HG02943 (cell line): ENCODE measurements at regions not wholly inside any gene's neighbourhood (a gene's known extent, or its start where the extent isn't known, plus 50 kb on each side); places are given as distances from the start of the nearest gene placed in this dataset.
"Not testable (repeated sequence)": the region's sequence is repeated elsewhere in the genome, so short reads cannot be mapped to it uniquely, and the experiment has no call there.

Experiments
- ATAC-seq: cut with Tn5 transposase; IDR thresholded peaks from one replicate; pipeline ENCODE4 v1.9.1; 2021; ENCODE audit warnings: mild to moderate bottlenecking, low read depth, moderate library complexity; ENCODE audit not compliant: unreplicated experiment

DNA sequence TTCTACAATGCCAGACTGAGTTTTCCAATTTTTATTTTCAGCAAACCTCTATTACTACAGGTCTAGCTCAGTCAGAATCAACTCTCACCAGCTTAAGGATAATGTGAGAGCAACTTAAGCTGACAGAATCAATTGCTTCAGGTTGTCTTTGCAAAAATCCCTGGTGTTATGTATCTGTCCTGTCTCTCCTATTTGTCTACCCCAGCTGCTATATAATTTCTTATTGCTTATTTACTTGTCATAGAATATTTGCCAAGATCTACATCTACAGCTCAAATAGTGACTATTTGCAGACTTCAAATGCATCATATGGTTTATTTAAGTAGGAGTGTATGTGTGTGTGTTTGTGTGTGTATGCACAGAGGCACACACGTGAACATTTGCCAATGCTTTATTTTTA lies 54.1 kb downstream of the FOXG1 start:
- no peak for ATAC-seq

DNA sequence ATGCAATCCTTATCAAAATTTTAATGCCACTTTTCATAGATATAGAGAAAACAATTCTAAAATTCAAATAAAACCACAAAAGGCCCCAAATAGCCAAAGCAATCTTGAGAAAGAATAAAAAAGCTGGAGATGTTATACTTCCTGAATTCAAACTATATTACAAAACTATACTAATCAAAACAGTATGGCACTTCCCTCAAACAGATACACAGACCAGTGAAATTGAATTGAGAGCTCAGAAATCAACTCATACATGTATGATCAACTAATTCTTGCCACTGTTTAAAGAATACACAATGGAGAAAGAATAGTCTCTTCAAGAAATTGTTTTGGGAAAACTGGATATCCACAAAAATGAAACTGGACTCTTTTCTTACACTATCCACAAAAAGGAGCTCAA lies 55.4 kb downstream of the FOXG1 start:
- no peak for ATAC-seq

DNA sequence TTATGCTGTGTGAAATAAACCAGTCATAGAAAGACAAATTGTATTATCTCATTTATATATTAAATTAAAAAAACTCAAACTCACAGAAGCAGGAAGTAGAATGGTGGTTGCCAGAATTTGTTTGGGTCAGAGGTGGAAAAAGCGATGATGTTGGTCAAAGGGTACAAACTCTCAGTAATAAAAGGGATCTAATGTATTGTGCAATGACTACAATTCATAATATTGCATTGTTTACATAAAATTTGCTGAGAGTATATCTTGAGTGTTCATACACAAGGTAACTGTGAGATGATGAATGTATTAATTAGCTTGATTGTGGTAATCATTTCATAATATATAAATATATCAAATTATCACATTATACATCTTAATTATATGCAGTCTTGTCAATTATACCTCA lies 56.7 kb downstream of the FOXG1 start:
- ATAC-seq: no peak

DNA sequence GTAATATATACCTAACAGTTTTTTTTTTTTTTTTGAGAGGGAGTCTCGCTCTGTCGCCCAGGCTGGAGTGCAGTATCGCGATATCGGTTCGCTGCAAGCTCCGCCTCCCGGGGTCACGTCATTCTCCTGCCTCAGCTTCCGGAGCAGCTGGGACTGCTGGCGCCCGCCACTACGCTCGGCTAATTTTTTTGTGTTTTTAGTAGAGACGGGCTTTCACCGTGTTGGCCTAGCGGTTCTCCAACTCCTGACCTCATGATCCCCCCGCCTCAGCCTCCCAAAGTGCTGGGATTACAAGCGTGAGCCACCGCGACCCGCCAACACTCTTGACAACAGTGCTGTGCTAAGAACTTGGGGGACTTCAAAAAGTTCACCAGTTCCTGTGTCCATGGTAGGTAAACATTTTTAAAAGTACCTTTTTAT lies 63.5 kb downstream of the FOXG1 start:
- no peak for ATAC-seq

DNA sequence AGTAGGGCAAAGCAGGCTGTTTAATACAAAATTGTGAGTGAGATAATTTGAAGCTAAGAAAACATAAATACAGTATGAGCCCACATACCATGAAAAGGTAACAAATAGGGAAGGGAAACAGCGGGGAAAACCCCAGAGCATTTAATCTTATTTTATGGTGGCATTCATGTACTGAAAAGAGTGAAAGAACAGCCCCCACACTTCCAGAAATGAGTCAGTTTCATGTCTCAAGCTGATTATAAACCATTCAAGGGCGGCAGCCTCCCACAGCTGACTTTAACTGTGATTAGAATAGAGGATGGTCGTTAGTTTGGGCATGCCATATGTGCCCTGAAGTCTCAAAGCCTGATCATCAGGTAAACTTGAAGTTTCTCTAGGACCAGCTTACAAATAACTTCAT lies 64.5 kb downstream of the FOXG1 start:
- peak; percentile 76 for ATAC-seq

DNA sequence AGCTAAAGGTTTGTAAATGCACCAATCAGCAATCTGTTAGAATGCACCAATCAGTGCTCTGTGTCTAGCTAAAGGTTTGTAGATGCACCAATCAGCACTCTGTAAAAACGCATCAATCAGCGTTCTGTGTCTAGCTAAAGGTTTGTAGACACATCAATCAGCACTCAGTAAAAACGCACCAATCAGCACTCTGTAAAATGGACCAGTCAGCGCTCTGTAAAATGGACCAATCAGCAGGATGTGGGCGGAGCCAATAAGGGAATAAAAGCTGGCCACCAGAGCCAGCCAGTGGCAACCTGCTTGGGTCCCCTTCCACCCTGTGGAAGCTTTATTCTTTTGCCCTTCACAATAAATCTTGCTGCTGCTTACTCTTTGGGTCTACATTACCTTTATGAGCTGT lies 76.0 kb downstream of the FOXG1 start:
- not testable (repeated sequence) for ATAC-seq

DNA sequence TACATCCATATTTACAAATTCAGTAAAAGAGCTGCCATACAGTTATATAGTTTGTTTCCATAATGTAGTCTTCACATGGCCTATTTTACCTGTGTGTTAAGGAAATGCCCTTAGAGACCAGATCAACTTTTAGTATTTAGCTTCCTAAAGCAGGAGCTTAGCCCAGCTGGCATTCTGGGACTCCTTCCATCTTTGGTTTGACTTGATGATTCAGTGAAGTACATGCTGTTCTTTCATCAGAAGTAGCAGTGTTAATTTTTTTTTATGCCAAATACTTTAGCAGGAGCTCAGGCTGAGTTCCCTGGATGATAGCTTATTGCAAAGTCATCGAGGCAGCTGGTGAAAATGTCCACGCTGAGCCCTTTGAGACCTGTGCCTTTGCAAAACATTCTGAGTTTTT lies 101.0 kb downstream of the FOXG1 start:
- no peak for ATAC-seq

DNA sequence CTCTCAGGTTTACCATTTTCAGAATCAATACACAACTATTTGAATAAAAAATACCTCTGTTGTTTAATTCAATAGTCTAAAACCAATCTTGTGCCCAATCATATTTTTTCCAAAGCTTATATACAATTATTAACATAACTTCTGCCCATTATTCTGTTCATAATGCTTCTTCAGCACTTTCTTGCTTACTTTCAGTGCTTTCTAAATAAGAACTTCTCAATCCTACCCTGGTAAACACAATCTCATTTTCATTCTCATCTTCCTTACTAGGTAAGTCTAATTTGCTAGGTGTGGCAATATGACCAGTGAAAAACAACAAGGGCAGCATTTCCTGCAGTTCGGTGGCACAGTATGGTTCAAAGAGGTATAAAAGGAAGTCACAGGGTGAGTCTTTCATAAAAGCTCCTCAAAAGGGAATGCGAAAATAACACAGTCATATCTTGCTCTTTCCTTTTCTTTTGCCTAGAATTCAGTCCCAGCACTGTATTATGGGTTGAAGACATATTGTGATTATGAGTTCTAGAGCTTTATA lies 103.5 kb downstream of the FOXG1 start:
- ATAC-seq: no peak

DNA sequence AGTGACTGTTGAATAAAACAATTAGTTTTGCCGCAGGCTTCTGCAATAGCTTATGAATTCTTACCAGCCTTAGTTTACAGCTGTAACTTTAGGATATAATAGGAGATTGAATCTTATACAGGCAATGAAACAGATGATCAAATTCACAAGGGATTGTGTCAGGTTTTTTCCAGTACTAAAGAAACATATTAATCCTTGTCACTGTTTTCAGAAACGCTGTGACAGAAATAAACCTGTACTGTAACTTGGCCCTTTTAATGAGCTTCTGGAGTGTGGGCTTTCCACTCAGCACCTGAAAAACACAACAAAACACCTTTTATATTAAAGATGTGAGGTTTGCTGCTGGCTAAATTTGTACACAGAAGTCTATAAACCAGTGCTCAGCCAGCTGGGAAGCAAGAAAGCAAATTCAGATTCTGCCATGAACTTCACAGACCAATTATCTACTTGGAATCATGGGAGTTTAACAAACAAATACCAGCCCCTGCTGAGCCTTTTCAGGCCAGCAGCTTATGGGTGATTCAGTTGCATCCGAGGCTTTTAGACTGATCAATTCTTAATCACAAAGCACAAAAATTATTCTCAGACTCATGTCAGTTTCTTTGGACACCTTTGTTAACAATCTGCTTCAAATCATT lies 109.5 kb downstream of the FOXG1 start:
- ATAC-seq: no peak

DNA sequence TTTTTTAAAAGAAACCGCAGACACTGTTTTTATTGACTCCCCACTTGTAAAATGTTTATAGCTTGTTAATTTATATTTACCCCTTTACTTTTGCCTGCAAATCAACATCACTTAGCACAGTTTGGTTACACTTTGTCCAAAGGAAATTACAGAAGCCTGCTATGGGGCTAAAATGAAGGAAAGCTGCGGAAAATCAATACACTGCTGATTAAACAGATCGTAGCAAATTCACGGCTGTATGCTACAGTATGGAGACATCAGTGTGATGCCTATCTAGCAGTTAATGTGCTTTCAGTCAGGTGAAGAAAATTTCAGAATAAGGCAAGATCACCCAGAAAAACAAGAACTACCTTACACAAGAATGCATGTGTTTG lies 110.0 kb downstream of the FOXG1 start:
- ATAC-seq: no peak

DNA sequence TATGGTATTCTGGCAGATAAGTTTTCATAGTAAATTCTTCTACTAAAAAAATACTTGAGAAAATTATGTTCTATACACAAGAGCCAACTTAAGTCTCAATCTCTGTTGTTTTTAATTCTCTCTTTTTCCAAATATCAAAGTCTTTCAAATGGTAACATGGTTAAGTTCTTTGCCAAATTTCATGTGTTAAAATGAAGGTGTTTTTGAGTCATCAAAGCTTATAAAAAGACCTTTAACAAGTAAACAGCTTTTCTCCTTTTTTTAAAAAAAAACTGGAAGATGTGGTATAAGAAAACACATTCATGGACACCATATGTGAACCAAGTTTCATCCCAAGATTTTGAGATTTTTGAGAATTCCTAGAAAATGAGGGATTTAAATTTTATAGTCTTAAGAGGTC lies 111.3 kb downstream of the FOXG1 start:
- no peak for ATAC-seq

DNA sequence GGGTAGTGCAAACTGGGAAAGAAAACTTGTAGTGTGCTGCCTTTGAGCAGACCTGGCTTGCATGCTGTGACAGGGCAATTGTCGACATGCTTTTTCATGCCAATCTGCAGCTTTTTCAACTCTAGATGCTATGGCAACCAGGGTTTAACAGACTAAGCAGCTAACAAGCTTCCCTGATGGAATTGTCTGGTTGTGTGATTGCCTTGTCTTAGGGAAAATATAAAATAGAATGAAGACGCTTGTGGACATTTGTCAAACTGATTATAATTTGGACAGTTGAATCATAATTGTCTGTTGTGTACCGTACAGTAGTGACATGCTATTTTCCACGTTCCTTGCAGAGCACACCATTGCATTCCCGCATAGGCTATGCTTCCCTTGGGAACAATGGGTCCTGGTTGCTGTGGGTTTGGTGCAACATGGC lies 113.0 kb downstream of the FOXG1 start:
- no peak for ATAC-seq

DNA sequence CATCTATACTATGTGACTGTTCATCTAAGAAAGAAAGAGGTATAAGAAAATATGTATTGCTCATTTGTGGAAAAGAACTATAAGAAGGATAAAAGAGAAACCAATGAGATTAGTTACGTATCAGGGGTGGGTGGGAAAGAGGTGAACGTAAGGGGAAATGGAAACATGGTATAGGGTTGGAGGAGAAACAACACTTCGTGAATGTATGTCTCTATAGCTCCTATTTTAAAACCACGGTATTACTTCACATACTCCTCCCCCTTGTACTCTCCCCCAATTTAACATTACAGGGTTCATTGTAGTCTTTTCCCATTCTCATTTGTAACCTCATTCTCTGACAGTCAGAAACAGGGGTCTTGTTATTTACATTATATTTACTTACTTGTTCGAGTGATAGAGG lies 120.4 kb downstream of the FOXG1 start:
- no peak for ATAC-seq

DNA sequence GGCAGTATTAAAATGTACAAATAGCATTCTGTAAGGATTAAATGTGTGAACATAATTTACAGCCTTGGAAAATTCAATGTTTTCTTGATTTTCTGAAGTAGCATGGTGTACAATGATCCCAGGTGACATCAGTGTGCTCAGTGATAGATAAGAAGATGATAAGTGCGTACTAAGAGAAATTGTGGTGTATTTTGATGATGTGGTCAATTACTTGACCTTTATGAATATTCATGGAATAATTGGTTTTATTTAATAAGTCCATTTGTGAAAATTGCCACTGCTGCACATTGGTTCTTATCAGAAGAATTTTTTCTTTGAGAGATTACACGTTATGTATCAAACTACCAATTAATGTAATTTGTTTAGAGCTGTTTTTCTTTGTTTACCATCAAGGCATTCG lies 128.8 kb downstream of the FOXG1 start:
- no peak for ATAC-seq

DNA sequence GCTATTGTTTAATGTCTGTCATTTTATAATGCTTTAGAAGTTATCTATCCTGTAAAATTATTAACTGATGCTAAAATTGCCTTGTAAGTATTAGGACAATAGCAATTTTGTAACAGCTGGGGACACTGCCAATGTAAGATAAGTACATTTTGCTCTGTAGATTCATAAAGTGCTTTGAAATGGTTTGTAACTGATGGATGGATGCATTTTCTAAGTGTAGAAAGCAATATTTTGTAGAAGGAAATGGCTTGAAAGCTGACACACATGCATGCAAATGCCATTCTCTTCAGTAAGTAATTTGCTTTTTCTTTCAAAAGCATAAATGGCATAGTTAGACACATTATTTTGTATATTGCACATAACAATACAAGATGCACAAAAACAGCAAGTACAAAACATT lies 129.8 kb downstream of the FOXG1 start:
- no peak for ATAC-seq

DNA sequence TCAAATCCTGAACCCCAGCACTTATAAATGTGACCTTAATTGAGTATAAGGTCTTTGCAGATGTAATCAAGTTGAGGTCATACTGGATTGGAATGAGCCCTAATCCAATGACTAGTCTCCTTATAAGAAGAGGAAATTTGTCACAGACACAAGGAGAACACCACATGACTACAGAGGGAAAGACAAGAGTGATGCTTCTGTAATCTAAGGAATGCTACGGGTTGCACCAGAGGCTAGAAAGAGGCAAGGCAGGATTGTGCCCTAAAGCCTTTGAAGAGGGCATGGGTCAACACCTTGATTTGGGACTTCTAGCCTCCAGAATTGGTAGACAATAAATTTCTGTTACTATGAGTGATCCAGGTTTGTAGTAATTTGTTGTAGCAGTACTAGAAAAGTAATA lies 135.0 kb downstream of the FOXG1 start:
- no peak for ATAC-seq

DNA sequence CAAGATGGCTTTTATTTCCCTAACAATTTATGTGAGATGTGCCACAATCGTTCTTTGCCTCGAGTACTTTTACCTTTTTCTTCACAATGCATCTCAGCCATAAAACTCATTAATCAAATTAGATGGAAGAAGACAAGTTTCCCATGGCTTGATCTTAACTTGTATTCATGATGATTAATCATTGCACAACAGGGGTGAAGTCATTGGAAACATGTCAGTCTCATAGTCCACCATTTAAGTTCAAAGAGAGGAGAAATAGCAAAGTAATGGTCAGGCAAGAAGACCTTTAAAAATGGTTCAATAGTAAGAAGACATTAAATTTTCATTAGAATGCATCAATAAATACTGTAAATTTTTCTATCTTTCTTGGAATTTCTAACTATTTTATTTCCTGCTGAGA lies 136.3 kb downstream of the FOXG1 start:
- no peak for ATAC-seq

DNA sequence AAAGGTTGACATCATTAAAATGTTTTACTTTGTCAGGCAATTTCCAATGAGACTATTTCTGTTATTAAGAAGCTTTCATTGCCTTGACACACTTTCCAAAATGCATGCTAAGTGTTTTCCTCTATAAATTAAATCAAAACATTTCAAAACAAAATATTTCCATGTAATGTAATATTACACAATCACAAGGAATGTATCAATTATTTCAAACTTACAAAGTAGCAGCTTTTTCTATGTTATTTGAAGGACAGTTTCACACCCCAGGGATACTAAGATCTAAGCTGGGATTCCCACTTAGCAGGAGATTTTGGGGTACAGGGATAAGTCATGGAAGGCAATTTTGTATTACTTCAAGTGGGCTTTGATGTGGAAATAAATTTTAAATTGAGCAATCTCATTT lies 144.9 kb downstream of the FOXG1 start:
- no peak for ATAC-seq

DNA sequence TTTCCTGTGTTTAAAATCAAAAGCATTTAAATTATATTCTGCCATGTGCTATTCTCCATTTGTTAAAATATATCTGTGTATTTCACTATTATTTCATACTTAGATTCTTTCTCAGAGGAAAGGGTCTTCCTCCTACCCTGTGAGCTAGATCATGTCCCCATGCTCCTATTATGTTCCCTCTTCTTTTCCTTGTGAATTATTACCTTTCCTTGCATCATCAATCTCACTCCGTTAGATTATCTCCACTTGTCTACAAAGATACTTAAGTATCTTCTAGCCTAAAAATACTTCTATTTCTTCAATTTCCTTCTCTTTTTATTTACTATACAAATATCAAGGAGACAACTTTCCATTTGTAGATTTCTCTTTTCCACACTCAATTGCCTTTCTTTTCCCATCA lies 146.5 kb downstream of the FOXG1 start:
- no peak for ATAC-seq

DNA sequence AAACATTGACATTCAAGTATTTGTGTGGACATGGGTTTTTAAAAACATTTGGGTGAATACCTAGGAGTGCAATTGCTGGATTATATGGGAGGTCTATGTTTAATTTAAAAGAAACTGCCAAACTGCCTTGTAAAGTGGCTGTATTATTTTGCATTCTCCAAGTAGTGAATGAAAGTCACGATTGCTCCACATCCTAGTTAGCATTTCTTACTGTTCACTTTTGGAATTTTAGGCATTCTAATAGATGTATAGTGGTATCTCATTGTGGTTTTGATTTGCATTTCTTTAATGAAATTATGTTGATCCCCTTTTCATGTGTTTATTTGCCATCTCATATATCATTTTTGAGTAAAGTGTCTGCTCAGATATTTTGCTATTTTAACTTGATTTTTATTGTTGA lies 159.5 kb downstream of the FOXG1 start:
- no peak for ATAC-seq

DNA sequence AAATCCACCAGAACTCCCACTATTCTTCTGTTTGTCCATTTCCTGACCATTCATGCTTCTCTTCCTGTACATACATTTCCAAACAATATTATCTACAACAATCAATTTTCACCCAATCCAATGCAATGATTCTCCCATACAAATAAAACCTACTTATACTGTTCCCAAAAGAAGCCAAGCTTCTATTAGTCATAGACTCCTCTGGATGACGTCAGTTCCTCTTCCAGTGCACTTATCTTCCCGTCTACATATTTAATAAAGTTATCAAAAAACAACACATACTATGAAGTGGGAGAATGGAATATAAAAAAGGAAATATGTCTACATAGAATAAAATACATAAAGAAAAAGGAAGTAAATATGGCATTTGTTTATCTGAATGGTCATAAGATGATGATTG lies 165.4 kb downstream of the FOXG1 start:
- no peak for ATAC-seq

DNA sequence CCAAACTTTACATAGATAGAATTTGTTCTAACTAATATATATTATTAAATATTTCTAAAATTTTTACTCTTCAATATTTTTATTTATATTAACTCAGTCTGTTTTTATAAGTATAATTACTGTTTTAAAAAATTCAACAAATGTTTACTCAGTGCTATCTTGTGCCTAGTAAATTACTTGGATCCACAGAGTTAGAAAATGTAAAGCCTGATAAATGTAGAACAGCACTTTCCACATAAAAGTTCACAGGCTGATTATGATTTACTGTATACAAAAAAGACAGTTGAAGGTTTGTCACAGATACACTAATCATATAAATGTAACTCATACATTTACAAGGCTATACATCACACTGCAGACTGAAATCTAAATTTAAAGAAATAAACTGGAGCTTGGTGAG lies 170.0 kb downstream of the FOXG1 start:
- ATAC-seq: no peak

DNA sequence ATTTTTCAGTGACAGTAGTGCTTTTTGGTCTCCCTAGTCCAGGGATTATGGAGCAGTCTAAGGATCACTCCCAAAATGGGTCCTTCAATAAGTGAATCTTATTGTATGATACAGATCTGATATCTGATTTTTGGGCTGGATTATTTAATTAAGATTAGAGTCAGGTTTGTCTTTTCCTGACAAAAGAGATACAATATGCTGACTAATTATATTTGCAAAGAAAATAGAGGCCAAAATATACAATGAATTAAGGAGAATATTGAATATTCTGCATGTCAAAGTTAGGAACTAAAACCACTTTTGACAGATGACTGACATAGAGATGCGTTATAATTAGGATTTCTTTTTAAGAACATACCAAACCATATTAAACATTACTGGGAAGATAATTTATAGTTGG lies 175.2 kb downstream of the FOXG1 start:
- ATAC-seq: no peak
